GM12872 (cell line): ENCODE measurements at regions not wholly inside any gene's neighbourhood (a gene's known extent, or its start where the extent isn't known, plus 50 kb on each side); places are given as distances from the start of the nearest gene placed in this dataset.

Experiments
- TF ChIP-seq, protein P1 (sequence below): IDR thresholded peaks from 3 replicates; pipeline ENCODE4 v1.5.1; 2011; ENCODE audit warnings: low read depth, mild to moderate bottlenecking, low read length, moderate library complexity; ENCODE audit not compliant: insufficient read depth

DNA sequence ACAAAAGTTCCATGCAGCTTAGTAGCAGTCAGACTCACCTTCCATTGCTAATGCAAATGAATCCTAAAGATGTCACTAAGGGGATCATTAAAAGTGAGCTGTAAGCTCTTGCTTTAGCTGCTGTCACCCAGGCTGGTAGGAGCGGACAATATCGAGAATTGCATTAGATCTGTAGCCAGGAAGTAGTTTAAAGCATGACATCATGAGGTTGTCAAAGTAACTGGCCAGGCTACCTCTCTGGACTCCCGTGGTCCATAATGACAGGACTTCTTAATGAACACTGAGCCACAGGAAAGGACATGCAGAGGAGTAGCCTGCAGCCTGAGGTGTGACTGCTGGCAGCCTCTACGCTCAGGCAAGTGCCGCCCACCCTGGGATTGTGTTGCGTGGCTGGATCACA, 522.3 kb upstream of the NBEA start:
- TF ChIP-seq, protein P1, sequence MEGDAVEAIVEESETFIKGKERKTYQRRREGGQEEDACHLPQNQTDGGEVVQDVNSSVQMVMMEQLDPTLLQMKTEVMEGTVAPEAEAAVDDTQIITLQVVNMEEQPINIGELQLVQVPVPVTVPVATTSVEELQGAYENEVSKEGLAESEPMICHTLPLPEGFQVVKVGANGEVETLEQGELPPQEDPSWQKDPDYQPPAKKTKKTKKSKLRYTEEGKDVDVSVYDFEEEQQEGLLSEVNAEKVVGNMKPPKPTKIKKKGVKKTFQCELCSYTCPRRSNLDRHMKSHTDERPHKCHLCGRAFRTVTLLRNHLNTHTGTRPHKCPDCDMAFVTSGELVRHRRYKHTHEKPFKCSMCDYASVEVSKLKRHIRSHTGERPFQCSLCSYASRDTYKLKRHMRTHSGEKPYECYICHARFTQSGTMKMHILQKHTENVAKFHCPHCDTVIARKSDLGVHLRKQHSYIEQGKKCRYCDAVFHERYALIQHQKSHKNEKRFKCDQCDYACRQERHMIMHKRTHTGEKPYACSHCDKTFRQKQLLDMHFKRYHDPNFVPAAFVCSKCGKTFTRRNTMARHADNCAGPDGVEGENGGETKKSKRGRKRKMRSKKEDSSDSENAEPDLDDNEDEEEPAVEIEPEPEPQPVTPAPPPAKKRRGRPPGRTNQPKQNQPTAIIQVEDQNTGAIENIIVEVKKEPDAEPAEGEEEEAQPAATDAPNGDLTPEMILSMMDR = no peak

DNA sequence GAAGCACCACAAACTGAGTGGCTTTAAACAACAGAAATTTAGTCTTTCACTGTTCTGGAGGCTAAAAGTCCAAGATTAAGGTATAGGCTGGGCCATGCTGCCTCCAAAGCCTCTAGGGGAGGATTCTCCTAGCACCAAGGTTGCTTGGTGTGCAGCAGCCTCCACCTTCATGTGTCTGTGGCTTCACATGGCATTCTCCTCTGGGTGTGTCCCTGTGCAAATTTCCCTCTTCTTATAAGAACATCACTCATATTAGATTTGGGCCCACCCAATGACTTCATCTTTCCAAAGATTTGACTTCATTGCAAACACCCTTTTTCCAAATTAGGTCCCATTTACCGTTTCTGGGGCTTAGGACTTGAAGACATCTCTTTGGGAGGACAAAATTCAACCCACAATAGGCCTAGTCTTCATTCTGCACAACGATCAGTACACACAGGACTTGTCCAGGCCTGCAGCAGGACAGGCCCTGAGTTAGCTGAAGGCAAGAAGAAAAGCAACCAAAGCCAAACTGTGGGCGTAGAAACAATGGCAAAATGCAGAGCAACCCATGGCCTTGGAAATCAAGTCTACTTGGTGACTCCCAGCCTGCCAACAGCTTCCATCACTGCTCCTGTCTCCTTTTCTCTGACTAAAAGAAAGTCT, 521.2 kb upstream of the NBEA start:
- TF ChIP-seq, protein P1 = no peak

DNA sequence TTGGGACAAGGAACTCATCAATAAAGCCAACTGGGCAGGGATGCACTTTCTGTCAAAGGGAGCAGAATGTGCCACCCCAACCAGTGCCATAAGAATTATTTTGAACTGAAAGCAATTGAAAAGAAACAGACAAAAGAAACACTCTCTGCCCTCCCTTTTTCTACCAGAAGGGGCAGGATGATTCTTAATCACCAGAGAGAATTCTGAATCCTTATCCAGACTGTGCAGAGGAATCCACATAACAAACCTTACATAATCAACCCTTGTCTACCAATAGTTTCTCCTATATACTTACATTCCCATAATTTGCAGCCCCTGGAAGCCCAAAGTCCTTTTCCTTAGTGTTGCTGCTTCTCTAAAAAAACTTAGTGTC, 520.7 kb upstream of the NBEA start:
- TF ChIP-seq, protein P1 = 0 out of 3 replicates have a peak, but pooled peaks have one; percentile 16

DNA sequence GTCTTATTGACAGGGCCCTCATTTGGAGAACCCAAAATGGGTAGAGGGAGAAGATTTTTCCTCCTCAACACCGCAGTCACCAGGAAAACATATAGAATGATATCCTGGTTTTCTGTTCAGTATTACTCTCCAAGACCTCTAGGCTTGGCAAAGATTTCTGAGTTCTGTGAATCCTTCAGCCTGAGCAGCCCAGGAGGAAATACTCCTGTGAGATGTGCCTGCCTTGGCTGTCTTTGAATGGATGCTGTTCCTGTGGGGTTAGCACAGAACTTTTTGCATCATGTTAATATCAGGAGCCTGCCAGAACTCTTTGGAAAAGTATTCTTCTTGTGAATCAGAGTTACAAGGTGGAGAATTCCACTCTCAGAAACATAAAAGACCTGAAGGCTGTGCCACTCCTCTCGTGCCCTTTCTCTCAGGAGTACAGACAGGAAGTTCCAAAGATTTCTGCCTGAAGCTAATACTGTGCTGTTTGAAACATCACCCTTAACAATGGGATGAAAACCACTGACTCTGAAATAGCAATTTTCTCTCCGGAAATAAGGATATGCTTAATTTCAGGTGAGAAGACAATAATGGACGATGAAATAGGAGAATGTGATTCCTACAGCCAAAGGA, 520.1 kb upstream of the NBEA start:
- TF ChIP-seq, protein P1 = no peak

DNA sequence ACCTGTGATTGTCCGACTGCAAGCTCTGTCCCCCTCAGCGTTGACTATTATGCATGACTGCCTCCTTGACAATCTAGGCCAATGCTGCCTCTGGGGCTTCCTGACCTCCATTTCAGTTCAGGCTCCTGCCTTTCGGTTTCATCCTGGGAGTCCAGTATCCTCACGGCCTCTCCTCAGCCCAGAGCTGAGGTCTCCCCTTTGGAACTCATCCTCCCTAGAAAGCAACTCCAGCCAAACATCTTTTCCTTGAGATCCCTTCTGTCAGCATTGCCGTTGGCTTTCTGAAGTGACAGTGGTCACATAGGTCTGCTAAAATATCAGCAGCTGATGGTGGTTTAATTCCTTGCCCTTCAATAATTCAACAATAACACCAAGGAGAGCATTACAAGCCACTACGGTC, 519.1 kb upstream of the NBEA start:
- TF ChIP-seq, protein P1 = no peak

DNA sequence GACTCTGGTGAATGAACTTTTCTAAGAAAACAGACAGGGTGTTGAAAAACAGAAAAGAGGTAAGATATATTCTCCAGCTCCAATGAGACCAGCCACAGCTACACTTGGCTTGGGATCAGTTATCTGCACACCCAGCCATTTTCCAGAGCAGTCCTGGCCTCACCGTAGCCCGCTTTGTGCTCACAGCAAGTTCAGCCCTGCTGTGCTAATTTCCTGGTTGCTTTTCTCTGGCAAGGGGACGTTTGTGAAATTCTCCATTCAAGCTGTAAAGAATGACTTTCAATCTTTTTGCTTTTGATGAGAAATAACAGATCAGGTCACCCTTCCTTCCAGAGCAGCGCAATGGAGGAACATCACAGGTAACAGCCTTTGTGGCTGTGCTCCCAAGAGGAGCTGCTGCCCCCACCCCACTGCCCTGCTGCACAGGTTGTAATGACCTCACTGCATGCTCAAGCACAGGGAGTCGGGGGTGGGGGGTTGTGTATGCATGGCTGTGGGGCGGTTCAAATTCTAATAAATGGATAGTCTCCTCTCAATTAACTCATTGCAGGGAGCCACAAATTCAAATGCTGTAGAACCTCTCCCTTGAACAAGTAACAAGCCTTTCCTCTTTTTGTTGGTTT, 516.6 kb upstream of the NBEA start:
- TF ChIP-seq, protein P1 = no peak

DNA sequence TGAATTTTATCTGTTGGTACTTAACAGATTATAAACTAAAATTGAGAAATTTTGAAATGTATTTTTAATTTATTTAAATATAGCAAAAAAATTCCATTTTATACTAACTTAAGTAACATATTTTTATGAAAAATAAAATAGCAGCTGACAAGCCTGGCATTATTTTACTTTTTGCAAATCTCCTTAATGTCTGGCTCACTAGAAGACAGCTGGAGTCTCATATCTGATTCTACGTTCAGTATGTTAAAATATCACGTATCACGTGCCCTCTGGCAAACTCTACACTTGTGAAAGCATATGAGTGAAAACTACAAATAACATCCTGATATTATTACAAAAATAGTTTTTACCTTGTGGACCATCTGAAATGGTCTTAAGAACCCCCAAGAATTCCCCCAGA, 513.2 kb upstream of the NBEA start:
- TF ChIP-seq, protein P1 = no peak
